CD4-positive, alpha-beta memory T cell (primary cell): ENCODE measurements at regions not wholly inside any gene's neighbourhood (a gene's known extent, or its start where the extent isn't known, plus 50 kb on each side); places are given as distances from the start of the nearest gene placed in this dataset.

ENCODE experiments used
- CTCF ChIA-PET: fragments of 350-600 bp; sonication (Branson Sonifier 250); formaldehyde crosslinking; loops from one replicate; lab custom pipeline; 2021; ENCODE audit warnings: inconsistent platforms; ENCODE audit not compliant: partially characterized antibody; lab: Charles Lee
- POLR2A ChIA-PET: fragments of 350-600 bp; sonication (Branson Sonifier 250); formaldehyde crosslinking; loops from one replicate; lab custom pipeline; 2021; ENCODE audit not compliant: partially characterized antibody; lab: Charles Lee
- DNase-seq, 5 donors: peaks; one replicate each; pipeline versions ENCODE4 v3.0.0 to v3.0.0-alpha.2; 2020 to 2022; ENCODE audit warnings: mixed read lengths in 1 of 5
- H3K27ac ChIP-seq: one replicate; pipeline ENCODE4 v1.7.0; 2013; ENCODE audit warnings: low read depth, low read length
- H3K27me3 ChIP-seq: 2 replicates; pipeline ENCODE4 v1.7.0; 2013; ENCODE audit warnings: mild to moderate bottlenecking, low read length, moderate library complexity; ENCODE audit not compliant: insufficient read depth
- H3K36me3 ChIP-seq: 2 replicates; pipeline ENCODE4 v1.7.0; 2013; ENCODE audit warnings: mild to moderate bottlenecking, low read length, moderate library complexity; ENCODE audit not compliant: insufficient read depth
- H3K4me1 ChIP-seq: 2 replicates; pipeline ENCODE4 v1.7.0; 2013; ENCODE audit warnings: mild to moderate bottlenecking, low read length, moderate library complexity; ENCODE audit not compliant: insufficient read depth
- H3K4me3 ChIP-seq, 2 donors: one replicate each; pipeline ENCODE4 v1.7.0; 2013; ENCODE audit warnings: low read length in 2 of 2, mild to moderate bottlenecking in 1 of 2
- H3K9me3 ChIP-seq, 2 donors: one replicate each; pipeline ENCODE4 v1.7.0; 2013; ENCODE audit warnings: low read length in 2 of 2, control low read depth in 1 of 2; ENCODE audit not compliant: control insufficient read depth in 1 of 2
- H3K27ac Mint-ChIP-seq, 7 donors: one replicate each; pipeline ENCODE4 v1.8.0; 2020 to 2021; ENCODE audit warnings: mixed read lengths in 7 of 7, mild to moderate bottlenecking in 6 of 7, inconsistent platforms in 3 of 7, moderate library complexity in 3 of 7
- H3K27me3 Mint-ChIP-seq, 2 donors: one replicate each; pipeline ENCODE4 v1.8.0; 2020 to 2021; ENCODE audit warnings: mixed read lengths in 2 of 2
- H3K36me3 Mint-ChIP-seq, 2 donors: one replicate each; pipeline ENCODE4 v1.8.0; 2020 to 2021; ENCODE audit warnings: mixed read lengths in 2 of 2, inconsistent platforms in 1 of 2, mild to moderate bottlenecking in 1 of 2
- H3K4me1 Mint-ChIP-seq, 4 donors: one replicate each; pipeline ENCODE4 v1.8.0; 2020 to 2021; ENCODE audit warnings: mixed read lengths in 4 of 4, mild to moderate bottlenecking in 1 of 4
- H3K4me3 Mint-ChIP-seq, 8 donors: one replicate each; pipeline ENCODE4 v1.8.0; 2020 to 2021; ENCODE audit warnings: mixed read lengths in 8 of 8, mild to moderate bottlenecking in 7 of 8, moderate library complexity in 6 of 8, inconsistent platforms in 3 of 8
- H3K9me3 Mint-ChIP-seq, 8 donors: one replicate each; pipeline ENCODE4 v1.8.0; 2020 to 2021; ENCODE audit warnings: mixed read lengths in 8 of 8, mild to moderate bottlenecking in 5 of 8, inconsistent platforms in 3 of 8, moderate library complexity in 1 of 8
- intact Hi-C: fragments of 100-400 bp; cut with micrococcal nuclease; formaldehyde crosslinking; loops from one replicate; pipeline ENCODE4 v1.15.1; 2023

- Mint-ChIP-seq H3K4me1 (no peaks in the 10 kb centered on the region), H3K27ac (no peak overlapping the region), H3K27me3 (no peaks in the 10 kb centered on the region), H3K9me3 (peaks cover 0 to 13% (median 3%) of the 10 kb centered on the region in 8 donors), H3K36me3 (no peaks in the 10 kb centered on the region), H3K4me3 (no peak overlapping the region)
- DNase-seq = no peak
- Histone ChIP-seq H3K27ac (no peak overlapping the region), H3K27me3 (no peaks in the 10 kb centered on the region), H3K9me3 (no peaks in the 10 kb centered on the region), H3K4me1 (no peaks in the 10 kb centered on the region), H3K4me3 (no peak overlapping the region), H3K36me3 (no peaks in the 10 kb centered on the region)
- POLR2A ChIA-PET = no interaction called here
- intact Hi-C loops = no loop called here
- CTCF ChIA-PET = no interaction called here
Observed at GRCh38 chr20:11564491-11564890, 353.2 kb upstream of the BTBD3 start.

GRCh38 chr20:11569163-11569562, 348.5 kb upstream of the BTBD3 start:
- POLR2A ChIA-PET = no interaction called here
- CTCF ChIA-PET = no interaction called here

GRCh38 chr20:11573507-11573906, 344.2 kb upstream of the BTBD3 start:
- Histone ChIP-seq H3K36me3 (no peaks in the 10 kb centered on the region), H3K4me1 (no peaks in the 10 kb centered on the region), H3K4me3 (no peak overlapping the region), H3K27me3 (no peaks in the 10 kb centered on the region), H3K9me3 (peaks cover 0 to 4% of the 10 kb centered on the region in 2 donors), H3K27ac (no peak overlapping the region)
- POLR2A ChIA-PET = no interaction called here
- CTCF ChIA-PET = no interaction called here
- H3K27ac Mint-ChIP-seq = no peak overlapping the region
- intact Hi-C loops = no loop called here
- H3K9me3 Mint-ChIP-seq = peaks cover 0 to 13% (median 8%) of the 10 kb centered on the region in 8 donors
- DNase-seq = no peak
- no peak overlapping the region for H3K4me3 Mint-ChIP-seq
- H3K36me3 Mint-ChIP-seq = no peaks in the 10 kb centered on the region
- no peaks in the 10 kb centered on the region for H3K27me3 Mint-ChIP-seq
- H3K4me1 Mint-ChIP-seq = no peaks in the 10 kb centered on the region

More at GRCh38 chr20:11569163-11569562, 348.5 kb upstream of the BTBD3 start:
- intact Hi-C loops = no loop called here
- Mint-ChIP-seq H3K4me3 (no peak overlapping the region), H3K36me3 (no peaks in the 10 kb centered on the region), H3K4me1 (no peaks in the 10 kb centered on the region), H3K27me3 (no peaks in the 10 kb centered on the region), H3K27ac (no peak overlapping the region), H3K9me3 (peaks cover under 1 to 25% (median 3%) of the 10 kb centered on the region in 8 donors)
- H3K9me3 ChIP-seq = peaks cover 0 to 4% of the 10 kb centered on the region in 2 donors
- no peaks in the 10 kb centered on the region for H3K4me1 ChIP-seq
- DNase-seq = no peak
- H3K27ac ChIP-seq = no peak overlapping the region
- no peaks in the 10 kb centered on the region for H3K36me3 ChIP-seq
- no peak overlapping the region for H3K4me3 ChIP-seq
- no peaks in the 10 kb centered on the region for H3K27me3 ChIP-seq

GRCh38 chr20:11581271-11581670, 336.4 kb upstream of the BTBD3 start:
- Histone ChIP-seq H3K4me1 (no peaks in the 10 kb centered on the region), H3K36me3 (no peaks in the 10 kb centered on the region), H3K27ac (no peak overlapping the region), H3K27me3 (no peaks in the 10 kb centered on the region), H3K4me3 (no peak overlapping the region), H3K9me3 (no peaks in the 10 kb centered on the region)
- Mint-ChIP-seq H3K4me1 (no peaks in the 10 kb centered on the region), H3K27ac (no peak overlapping the region), H3K27me3 (no peaks in the 10 kb centered on the region), H3K9me3 (peaks cover 0 to 11% (median 4%) of the 10 kb centered on the region in 8 donors), H3K36me3 (no peaks in the 10 kb centered on the region), H3K4me3 (no peak overlapping the region)
- no peak for DNase-seq
- ChIA-PET CTCF (no interaction called here), POLR2A (no interaction called here)
- intact Hi-C loops = no loop called here

GRCh38 chr20:11582060-11582459, 335.6 kb upstream of the BTBD3 start:
- POLR2A ChIA-PET = no interaction called here
- no peaks in the 10 kb centered on the region for H3K36me3 ChIP-seq
- Mint-ChIP-seq H3K36me3 (no peaks in the 10 kb centered on the region), H3K27me3 (no peaks in the 10 kb centered on the region), H3K4me3 (no peak overlapping the region), H3K9me3 (peaks cover 0 to 13% (median 3%) of the 10 kb centered on the region in 8 donors), H3K27ac (no peak overlapping the region), H3K4me1 (no peaks in the 10 kb centered on the region)
- H3K27me3 ChIP-seq = no peaks in the 10 kb centered on the region
- CTCF ChIA-PET = no interaction called here
- H3K4me3 ChIP-seq = no peak overlapping the region
- no peaks in the 10 kb centered on the region for H3K9me3 ChIP-seq
- DNase-seq = no peak
- no peaks in the 10 kb centered on the region for H3K4me1 ChIP-seq
- no peak overlapping the region for H3K27ac ChIP-seq
- intact Hi-C loops = no loop called here

- no peak overlapping the region for H3K4me3 ChIP-seq
- intact Hi-C loops = no loop called here
- no peak overlapping the region for H3K4me3 Mint-ChIP-seq
- H3K27ac ChIP-seq = no peak overlapping the region
- H3K36me3 Mint-ChIP-seq = no peaks in the 10 kb centered on the region
- no peaks in the 10 kb centered on the region for H3K9me3 ChIP-seq
- CTCF ChIA-PET = no interaction called here
- H3K27ac Mint-ChIP-seq = no peak overlapping the region
- H3K4me1 ChIP-seq = no peaks in the 10 kb centered on the region
- DNase-seq = no peak
- H3K27me3 Mint-ChIP-seq = no peaks in the 10 kb centered on the region
- H3K4me1 Mint-ChIP-seq = no peaks in the 10 kb centered on the region
- peaks cover 0 to 10% (median 3%) of the 10 kb centered on the region in 8 donors for H3K9me3 Mint-ChIP-seq
- POLR2A ChIA-PET = no interaction called here
- no peaks in the 10 kb centered on the region for H3K36me3 ChIP-seq
- H3K27me3 ChIP-seq = no peaks in the 10 kb centered on the region
Observed at GRCh38 chr20:11585752-11586352, 331.8 kb upstream of the BTBD3 start.

GRCh38 chr20:11588875-11589274, 328.8 kb upstream of the BTBD3 start:
- no peaks in the 10 kb centered on the region for H3K4me1 Mint-ChIP-seq
- Histone ChIP-seq H3K9me3 (no peaks in the 10 kb centered on the region), H3K36me3 (no peaks in the 10 kb centered on the region), H3K4me3 (no peak overlapping the region), H3K27me3 (no peaks in the 10 kb centered on the region), H3K27ac (no peak overlapping the region), H3K4me1 (no peaks in the 10 kb centered on the region)
- no peak overlapping the region for H3K27ac Mint-ChIP-seq
- ChIA-PET CTCF (no interaction called here), POLR2A (no interaction called here)
- DNase-seq = no peak
- no peak overlapping the region for H3K4me3 Mint-ChIP-seq
- H3K27me3 Mint-ChIP-seq = no peaks in the 10 kb centered on the region
- H3K9me3 Mint-ChIP-seq = peaks cover 2 to 16% (median 7%) of the 10 kb centered on the region in 8 donors
- intact Hi-C loops = no loop called here
- no peaks in the 10 kb centered on the region for H3K36me3 Mint-ChIP-seq
